ENCODE measurements at regions not wholly inside any gene's neighbourhood (a gene's known extent, or its start where the extent isn't known, plus 50 kb on each side); places are given as distances from the start of the nearest gene placed in this dataset.

DNA sequence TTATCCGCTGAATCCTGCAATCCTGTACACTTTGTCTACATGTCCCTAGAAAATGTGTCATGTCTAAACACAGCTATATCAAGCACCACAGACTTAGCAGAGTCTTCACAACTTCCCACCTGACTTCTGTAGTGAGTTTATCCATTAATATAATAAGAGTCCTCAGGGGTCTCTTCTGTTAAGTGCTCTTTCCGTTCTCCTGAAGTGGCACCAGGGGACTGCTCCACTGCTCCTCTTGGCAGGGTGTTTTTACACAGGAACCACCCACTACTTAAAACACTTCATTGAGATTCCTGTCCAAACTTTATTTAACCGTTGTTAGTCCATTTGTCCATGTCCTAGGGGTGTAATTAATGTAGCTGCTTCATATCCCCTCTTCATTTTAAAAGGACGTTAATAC lies 1000.4 kb downstream of the STPG2 start:
- peaks cover 4% of the 10 kb centered on the region for H3K4me1 ChIP-seq (ENCODE audit: insufficient read depth)
- no peaks in the 10 kb centered on the region for H3K36me3 ChIP-seq (replicated peaks; ENCODE audit: insufficient read depth, low read depth)
- no peak for DNase-seq (ENCODE audit: low spot score)
- WGBS (ENCODE audit: low lambda C conversion rate, missing lambda C conversion rate) = 63% methylated on average over 4 of the region's 4 CpGs
- H3K9me2 ChIP-seq (replicated peaks; ENCODE audit: insufficient read depth) = no peaks in the 10 kb centered on the region
- peak overlapping the region; percentile 5 for H3K4me2 ChIP-seq
- TF ChIP-seq EZH2phosphoT487 (IDR thresholded peaks at IDR 0.05; ENCODE audit: low read depth, severe bottlenecking, unreplicated experiment) = no peak
- TF ChIP-seq, protein P1, sequence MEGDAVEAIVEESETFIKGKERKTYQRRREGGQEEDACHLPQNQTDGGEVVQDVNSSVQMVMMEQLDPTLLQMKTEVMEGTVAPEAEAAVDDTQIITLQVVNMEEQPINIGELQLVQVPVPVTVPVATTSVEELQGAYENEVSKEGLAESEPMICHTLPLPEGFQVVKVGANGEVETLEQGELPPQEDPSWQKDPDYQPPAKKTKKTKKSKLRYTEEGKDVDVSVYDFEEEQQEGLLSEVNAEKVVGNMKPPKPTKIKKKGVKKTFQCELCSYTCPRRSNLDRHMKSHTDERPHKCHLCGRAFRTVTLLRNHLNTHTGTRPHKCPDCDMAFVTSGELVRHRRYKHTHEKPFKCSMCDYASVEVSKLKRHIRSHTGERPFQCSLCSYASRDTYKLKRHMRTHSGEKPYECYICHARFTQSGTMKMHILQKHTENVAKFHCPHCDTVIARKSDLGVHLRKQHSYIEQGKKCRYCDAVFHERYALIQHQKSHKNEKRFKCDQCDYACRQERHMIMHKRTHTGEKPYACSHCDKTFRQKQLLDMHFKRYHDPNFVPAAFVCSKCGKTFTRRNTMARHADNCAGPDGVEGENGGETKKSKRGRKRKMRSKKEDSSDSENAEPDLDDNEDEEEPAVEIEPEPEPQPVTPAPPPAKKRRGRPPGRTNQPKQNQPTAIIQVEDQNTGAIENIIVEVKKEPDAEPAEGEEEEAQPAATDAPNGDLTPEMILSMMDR (IDR thresholded peaks at IDR 0.05; ENCODE audit: poor library complexity) = no peak
- TF ChIP-seq EZH2 (IDR thresholded peaks at IDR 0.05; ENCODE audit: borderline replicate concordance) = no peak
- no peaks in the 10 kb centered on the region for H3K9me3 ChIP-seq (ENCODE audit: low read depth)
- no peaks in the 10 kb centered on the region for H4K20me1 ChIP-seq (ENCODE audit: insufficient read depth, poor library complexity, severe bottlenecking)
- H3K27ac ChIP-seq = peak overlapping the region; percentile 28
- H3K79me2 ChIP-seq = no peaks in the 10 kb centered on the region
- no peaks in the 10 kb centered on the region for H3K27me3 ChIP-seq
- H3K4me3 ChIP-seq = no peak overlapping the region
- no peak overlapping the region for H2AFZ ChIP-seq

DNA sequence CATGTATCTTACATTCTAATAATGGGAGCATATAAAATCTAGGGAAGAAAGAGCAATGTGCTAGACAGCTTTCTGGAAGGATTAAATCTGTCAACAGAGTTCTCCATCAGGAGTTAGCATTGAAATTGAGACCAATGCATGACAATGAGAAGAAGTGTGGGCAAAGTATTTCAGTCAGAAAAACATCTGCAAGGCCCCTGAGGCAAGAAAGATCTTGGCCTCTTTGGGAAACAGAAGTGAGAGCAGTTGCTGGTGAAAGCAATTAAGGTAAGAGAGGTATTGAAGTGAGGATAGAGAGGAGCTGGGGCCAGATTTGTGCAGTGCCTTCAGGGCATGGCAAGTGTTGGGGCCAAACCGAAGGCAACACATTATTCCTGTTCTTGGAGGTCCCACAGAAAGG lies 999.1 kb downstream of the STPG2 start:
- TF ChIP-seq EZH2 (IDR thresholded peaks at IDR 0.05; ENCODE audit: borderline replicate concordance) (no peak), EZH2phosphoT487 (IDR thresholded peaks at IDR 0.05; ENCODE audit: low read depth, severe bottlenecking, unreplicated experiment) (no peak)
- TF ChIP-seq, protein P1 (IDR thresholded peaks at IDR 0.05; ENCODE audit: poor library complexity) = no peak
- 82% methylated on average over 1 of the region's 1 CpG for WGBS (ENCODE audit: low lambda C conversion rate, missing lambda C conversion rate)
- H3K79me2 ChIP-seq = no peaks in the 10 kb centered on the region
- no peaks in the 10 kb centered on the region for H3K9me3 ChIP-seq (ENCODE audit: low read depth)
- no peak overlapping the region for H2AFZ ChIP-seq
- H3K4me1 ChIP-seq (ENCODE audit: insufficient read depth) = peaks cover 4% of the 10 kb centered on the region
- H3K4me2 ChIP-seq = no peak overlapping the region
- no peaks in the 10 kb centered on the region for H3K36me3 ChIP-seq (replicated peaks; ENCODE audit: insufficient read depth, low read depth)
- DNase-seq (ENCODE audit: low spot score) = no peak
- no peak overlapping the region for H3K4me3 ChIP-seq
- no peak overlapping the region for H3K27ac ChIP-seq
- no peaks in the 10 kb centered on the region for H4K20me1 ChIP-seq (ENCODE audit: insufficient read depth, poor library complexity, severe bottlenecking)
- H3K27me3 ChIP-seq = no peaks in the 10 kb centered on the region
- H3K9me2 ChIP-seq (replicated peaks; ENCODE audit: insufficient read depth) = no peaks in the 10 kb centered on the region

DNA sequence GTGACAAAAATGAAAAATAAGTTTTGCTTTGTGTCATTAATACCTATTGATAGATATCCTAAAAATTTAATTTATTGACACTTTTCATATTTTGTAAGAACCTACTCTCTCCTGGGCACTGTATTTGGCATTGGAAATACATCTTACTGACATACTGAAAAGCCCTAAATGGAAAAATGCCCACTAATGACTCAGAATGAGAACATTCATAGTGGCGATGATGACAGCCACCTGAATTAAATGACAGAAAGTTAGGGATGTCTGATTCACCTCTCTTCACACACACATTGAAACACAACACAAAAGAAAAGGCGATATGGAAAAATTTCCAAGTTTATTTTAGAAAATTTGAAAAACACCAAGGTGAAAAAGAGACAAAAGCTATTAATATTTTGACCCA lies 992.3 kb downstream of the STPG2 start:
- H3K4me3 ChIP-seq = no peak overlapping the region
- WGBS (ENCODE audit: low lambda C conversion rate, missing lambda C conversion rate) = 95% methylated on average over 2 of the region's 2 CpGs
- H2AFZ ChIP-seq = no peak overlapping the region
- no peaks in the 10 kb centered on the region for H3K36me3 ChIP-seq (replicated peaks; ENCODE audit: insufficient read depth, low read depth)
- no peaks in the 10 kb centered on the region for H4K20me1 ChIP-seq (ENCODE audit: insufficient read depth, poor library complexity, severe bottlenecking)
- H3K4me1 ChIP-seq (ENCODE audit: insufficient read depth) = no peaks in the 10 kb centered on the region
- no peak for DNase-seq (ENCODE audit: low spot score)
- TF ChIP-seq EZH2phosphoT487 (IDR thresholded peaks at IDR 0.05; ENCODE audit: low read depth, severe bottlenecking, unreplicated experiment) (no peak), EZH2 (IDR thresholded peaks at IDR 0.05; ENCODE audit: borderline replicate concordance) (no peak)
- TF ChIP-seq, protein P1 (IDR thresholded peaks at IDR 0.05; ENCODE audit: poor library complexity) = no peak
- no peak overlapping the region for H3K27ac ChIP-seq
- H3K27me3 ChIP-seq = no peaks in the 10 kb centered on the region
- no peak overlapping the region for H3K4me2 ChIP-seq
- no peaks in the 10 kb centered on the region for H3K79me2 ChIP-seq
- no peaks in the 10 kb centered on the region for H3K9me3 ChIP-seq (ENCODE audit: low read depth)
- H3K9me2 ChIP-seq (replicated peaks; ENCODE audit: insufficient read depth) = no peaks in the 10 kb centered on the region

DNA sequence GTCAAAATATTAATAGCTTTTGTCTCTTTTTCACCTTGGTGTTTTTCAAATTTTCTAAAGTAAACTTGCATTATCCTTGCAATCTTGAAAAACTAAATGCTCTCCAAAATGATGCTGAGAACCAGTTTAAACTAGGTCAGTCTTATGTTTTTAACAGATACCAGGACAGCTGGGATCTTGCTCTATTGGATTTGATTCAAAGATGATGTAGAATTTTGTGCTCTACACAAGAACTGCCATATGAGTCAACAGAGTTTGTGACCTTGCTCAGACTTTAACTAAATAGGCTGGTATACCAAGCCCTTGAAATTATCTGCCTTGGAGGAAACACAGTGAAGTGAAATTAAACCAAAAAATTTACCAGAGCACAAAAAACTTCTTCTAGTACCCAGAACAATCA lies 991.1 kb downstream of the STPG2 start:
- no peaks in the 10 kb centered on the region for H3K36me3 ChIP-seq (replicated peaks; ENCODE audit: insufficient read depth, low read depth)
- no peaks in the 10 kb centered on the region for H4K20me1 ChIP-seq (ENCODE audit: insufficient read depth, poor library complexity, severe bottlenecking)
- H3K9me2 ChIP-seq (replicated peaks; ENCODE audit: insufficient read depth) = no peaks in the 10 kb centered on the region
- no peak overlapping the region for H2AFZ ChIP-seq
- no peak overlapping the region for H3K27ac ChIP-seq
- H3K4me3 ChIP-seq = no peak overlapping the region
- no peak for DNase-seq (ENCODE audit: low spot score)
- no peaks in the 10 kb centered on the region for H3K79me2 ChIP-seq
- no peak overlapping the region for H3K4me2 ChIP-seq
- H3K9me3 ChIP-seq (ENCODE audit: low read depth) = no peaks in the 10 kb centered on the region
- H3K4me1 ChIP-seq (ENCODE audit: insufficient read depth) = no peaks in the 10 kb centered on the region
- TF ChIP-seq, protein P1 (IDR thresholded peaks at IDR 0.05; ENCODE audit: poor library complexity) = no peak
- TF ChIP-seq EZH2phosphoT487 (IDR thresholded peaks at IDR 0.05; ENCODE audit: low read depth, severe bottlenecking, unreplicated experiment) (no peak), EZH2 (IDR thresholded peaks at IDR 0.05; ENCODE audit: borderline replicate concordance) (no peak)
- H3K27me3 ChIP-seq = no peaks in the 10 kb centered on the region
